ENCODE measurements at regions not wholly inside any gene's neighbourhood (a gene's known extent, or its start where the extent isn't known, plus 50 kb on each side); places are given as distances from the start of the nearest gene placed in this dataset.

- TF ChIP-seq CTCF (IDR thresholded peaks at IDR 0.05; ENCODE audit: low read length) (no peak), EZH2phosphoT487 (IDR thresholded peaks at IDR 0.05; ENCODE audit: low read length) (no peak)
These were observed 134.2 kb downstream of the FBXO4 start for GRCh38 chr5:42059291-42059690.
